ENCODE measurements at regions not wholly inside any gene's neighbourhood (a gene's known extent, or its start where the extent isn't known, plus 50 kb on each side); places are given as distances from the start of the nearest gene placed in this dataset.

GRCh38 chr1:30492451-30492850 is 230.9 kb downstream of the MATN1 start:
- TF ChIP-seq CTCF (conservative IDR thresholded peaks at IDR 0.05; ENCODE audit: low read depth, low read length): no peak
- H3K79me2 ChIP-seq (ENCODE audit: insufficient read depth, low read depth): no peaks in the 10 kb centered on the region
- H3K4me1 ChIP-seq (ENCODE audit: low read depth, poor library complexity, severe bottlenecking): no peaks in the 10 kb centered on the region
- H3K27ac ChIP-seq: no peak overlapping the region
- H4K20me1 ChIP-seq (ENCODE audit: insufficient read depth): no peaks in the 10 kb centered on the region
- 0 out of 2 replicates have a peak, but pooled peaks cover 3% of the 10 kb centered on the region for H3K27me3 ChIP-seq (ENCODE audit: insufficient read depth, low read depth)
- no peak overlapping the region for H2AFZ ChIP-seq (ENCODE audit: low read depth)
- H3K36me3 ChIP-seq (ENCODE audit: insufficient read depth): no peaks in the 10 kb centered on the region
- no peak overlapping the region for H3K4me3 ChIP-seq (IDR thresholded peaks at IDR 0.05; ENCODE audit: insufficient read depth, low read depth, low read length)
- no peak overlapping the region for H3K9ac ChIP-seq
- H3K4me2 ChIP-seq: no peak overlapping the region

GRCh38 chr1:30491831-30492230 is 231.6 kb downstream of the MATN1 start:
- no peak overlapping the region for H3K27ac ChIP-seq

GRCh38 chr1:30490554-30491053 is 232.8 kb downstream of the MATN1 start:
- H3K27ac ChIP-seq: no peak overlapping the region
- H3K36me3 ChIP-seq (ENCODE audit: insufficient read depth): no peaks in the 10 kb centered on the region
- H3K27me3 ChIP-seq (ENCODE audit: insufficient read depth, low read depth): 0 out of 2 replicates have a peak, but pooled peaks cover 3% of the 10 kb centered on the region
- no peaks in the 10 kb centered on the region for H3K79me2 ChIP-seq (ENCODE audit: insufficient read depth, low read depth)
- H3K9ac ChIP-seq: no peak overlapping the region
- TF ChIP-seq CTCF (conservative IDR thresholded peaks at IDR 0.05; ENCODE audit: low read depth, low read length): no peak
- H4K20me1 ChIP-seq (ENCODE audit: insufficient read depth): no peaks in the 10 kb centered on the region
- H3K4me2 ChIP-seq: no peak overlapping the region
- H3K4me3 ChIP-seq (IDR thresholded peaks at IDR 0.05; ENCODE audit: insufficient read depth, low read depth, low read length): no peak overlapping the region
- no peaks in the 10 kb centered on the region for H3K4me1 ChIP-seq (ENCODE audit: low read depth, poor library complexity, severe bottlenecking)
- H2AFZ ChIP-seq (ENCODE audit: low read depth): no peak overlapping the region

More at GRCh38 chr1:30491831-30492230, 231.6 kb downstream of the MATN1 start:
- Histone ChIP-seq H2AFZ (ENCODE audit: low read depth) (no peak overlapping the region), H4K20me1 (ENCODE audit: insufficient read depth) (no peaks in the 10 kb centered on the region), H3K4me2 (no peak overlapping the region), H3K4me3 (IDR thresholded peaks at IDR 0.05; ENCODE audit: insufficient read depth, low read depth, low read length) (no peak overlapping the region), H3K79me2 (ENCODE audit: insufficient read depth, low read depth) (no peaks in the 10 kb centered on the region), H3K36me3 (ENCODE audit: insufficient read depth) (no peaks in the 10 kb centered on the region), H3K9ac (no peak overlapping the region), H3K4me1 (ENCODE audit: low read depth, poor library complexity, severe bottlenecking) (no peaks in the 10 kb centered on the region), H3K27me3 (ENCODE audit: insufficient read depth, low read depth) (0 out of 2 replicates have a peak, but pooled peaks cover 3% of the 10 kb centered on the region)
- no peak for TF ChIP-seq CTCF (conservative IDR thresholded peaks at IDR 0.05; ENCODE audit: low read depth, low read length)

- H2AFZ ChIP-seq (ENCODE audit: low read depth): no peak overlapping the region
- no peak overlapping the region for H3K9ac ChIP-seq
- no peaks in the 10 kb centered on the region for H3K36me3 ChIP-seq (ENCODE audit: insufficient read depth)
- H3K79me2 ChIP-seq (ENCODE audit: insufficient read depth, low read depth): no peaks in the 10 kb centered on the region
- no peak overlapping the region for H3K4me3 ChIP-seq (IDR thresholded peaks at IDR 0.05; ENCODE audit: insufficient read depth, low read depth, low read length)
- H3K27ac ChIP-seq: no peak overlapping the region
- no peak for TF ChIP-seq CTCF (conservative IDR thresholded peaks at IDR 0.05; ENCODE audit: low read depth, low read length)
- H3K4me2 ChIP-seq: no peak overlapping the region
- 0 out of 2 replicates have a peak, but pooled peaks cover 3% of the 10 kb centered on the region for H3K27me3 ChIP-seq (ENCODE audit: insufficient read depth, low read depth)
- no peaks in the 10 kb centered on the region for H3K4me1 ChIP-seq (ENCODE audit: low read depth, poor library complexity, severe bottlenecking)
- no peaks in the 10 kb centered on the region for H4K20me1 ChIP-seq (ENCODE audit: insufficient read depth)
Observed at GRCh38 chr1:30489737-30490389, 233.5 kb downstream of the MATN1 start.

Measured in KMS-11 (cell line).